ENCODE measurements at regions not wholly inside any gene's neighbourhood (a gene's known extent, or its start where the extent isn't known, plus 50 kb on each side); places are given as distances from the start of the nearest gene placed in this dataset.

GRCh38 chr5:103357636-103358035 lies 99.1 kb downstream of the MACIR start:
- no CpG with 5 or more reads among the region's 3 CpGs for WGBS (ENCODE audit: insufficient coverage)
- TF ChIP-seq EZH2 (IDR thresholded peaks at IDR 0.05; ENCODE audit: borderline replicate concordance, insufficient read depth, low read depth, low read length, poor library complexity, severe bottlenecking) (no peak), CTCF (IDR thresholded peaks at IDR 0.05) (no peak)
- no peak overlapping the region for H3K27ac Mint-ChIP-seq
- no peaks in the 10 kb centered on the region for H3K9me3 Mint-ChIP-seq (ENCODE audit: insufficient read depth)
- no peak for ATAC-seq (ENCODE audit: low read depth)
- no peak for DNase-seq
- Histone ChIP-seq H3K9ac (ENCODE audit: low read length) (no peak overlapping the region), H3K27ac (ENCODE audit: low read length in 2 of 2) (no peak overlapping the region), H3K9me3 (ENCODE audit: control extremely low read depth in 1 of 3, control insufficient read depth in 2 of 3, insufficient read depth in 1 of 3, low read length in 2 of 3) (no peaks in the 10 kb centered on the region), H3K4me3 (ENCODE audit: control extremely low read depth in 1 of 5, extremely low read depth in 1 of 5, insufficient read depth in 1 of 5, low read depth in 2 of 5, low read length in 4 of 5) (no peak overlapping the region), H4K20me1 (ENCODE audit: control insufficient read depth, insufficient read depth, low read length, poor library complexity, severe bottlenecking) (no peaks in the 10 kb centered on the region), H3K36me3 (replicated peaks in 1 of 2; ENCODE audit: control extremely low read depth in 1 of 2, control insufficient read depth in 1 of 2, extremely low read depth in 1 of 2, insufficient read depth in 2 of 2, low read length in 1 of 2) (no peaks in the 10 kb centered on the region), H2AFZ (ENCODE audit: insufficient read depth, low read depth, low read length, poor library complexity, severe bottlenecking) (no peak overlapping the region), H3K79me2 (ENCODE audit: control insufficient read depth, insufficient read depth, low read length) (no peaks in the 10 kb centered on the region), H3K27me3 (replicated peaks in 1 of 4; ENCODE audit: control extremely low read depth in 1 of 4, control insufficient read depth in 3 of 4, insufficient read depth in 4 of 4, low read length in 3 of 4) (no peaks in the 10 kb centered on the region), H3K4me2 (replicated peaks; ENCODE audit: low read depth, low read length, poor library complexity, severe bottlenecking) (no peak overlapping the region), H3K4me1 (ENCODE audit: control insufficient read depth in 2 of 2, insufficient read depth in 2 of 2, low read length in 2 of 2) (no peaks in the 10 kb centered on the region)
- H3K4me3 Mint-ChIP-seq, result no peak overlapping the region
- POLR2A ChIA-PET, result no interaction called here
- peaks cover 2% of the 10 kb centered on the region for H3K27me3 Mint-ChIP-seq
- intact Hi-C loops (cut with micrococcal nuclease), result no loop called here
- no peaks in the 10 kb centered on the region for H3K4me1 Mint-ChIP-seq
- CTCF ChIA-PET, result no interaction called here

- POLR2A ChIA-PET, result no interaction called here
- CTCF ChIA-PET, result no interaction called here
- ATAC-seq (ENCODE audit: low read depth), result no peak
Measured at GRCh38 chr5:103356350-103357091, 98.0 kb downstream of the MACIR start.

More at GRCh38 chr5:103356350-103357091, 98.0 kb downstream of the MACIR start:
- Mint-ChIP-seq H3K4me1 (no peaks in the 10 kb centered on the region), H3K27ac (no peak overlapping the region), H3K27me3 (peaks cover 7% of the 10 kb centered on the region), H3K9me3 (ENCODE audit: insufficient read depth) (no peaks in the 10 kb centered on the region), H3K4me3 (no peak overlapping the region)
- Histone ChIP-seq H2AFZ (ENCODE audit: insufficient read depth, low read depth, low read length, poor library complexity, severe bottlenecking) (no peak overlapping the region), H3K4me3 (ENCODE audit: control extremely low read depth in 1 of 5, extremely low read depth in 1 of 5, insufficient read depth in 1 of 5, low read depth in 2 of 5, low read length in 4 of 5) (no peak overlapping the region), H3K4me2 (replicated peaks; ENCODE audit: low read depth, low read length, poor library complexity, severe bottlenecking) (no peak overlapping the region), H3K9me3 (ENCODE audit: control extremely low read depth in 1 of 3, control insufficient read depth in 2 of 3, insufficient read depth in 1 of 3, low read length in 2 of 3) (no peaks in the 10 kb centered on the region), H3K79me2 (ENCODE audit: control insufficient read depth, insufficient read depth, low read length) (no peaks in the 10 kb centered on the region), H3K36me3 (replicated peaks in 1 of 2; ENCODE audit: control extremely low read depth in 1 of 2, control insufficient read depth in 1 of 2, extremely low read depth in 1 of 2, insufficient read depth in 2 of 2, low read length in 1 of 2) (no peaks in the 10 kb centered on the region), H3K9ac (ENCODE audit: low read length) (no peak overlapping the region), H3K4me1 (ENCODE audit: control insufficient read depth in 2 of 2, insufficient read depth in 2 of 2, low read length in 2 of 2) (no peaks in the 10 kb centered on the region), H3K27ac (ENCODE audit: low read length in 2 of 2) (no peak overlapping the region), H4K20me1 (ENCODE audit: control insufficient read depth, insufficient read depth, low read length, poor library complexity, severe bottlenecking) (no peaks in the 10 kb centered on the region), H3K27me3 (replicated peaks in 1 of 4; ENCODE audit: control extremely low read depth in 1 of 4, control insufficient read depth in 3 of 4, insufficient read depth in 4 of 4, low read length in 3 of 4) (no peaks in the 10 kb centered on the region)
- TF ChIP-seq EZH2 (IDR thresholded peaks at IDR 0.05; ENCODE audit: borderline replicate concordance, insufficient read depth, low read depth, low read length, poor library complexity, severe bottlenecking) (no peak), CTCF (IDR thresholded peaks at IDR 0.05) (no peak)
- no CpG with 5 or more reads among the region's 3 CpGs for WGBS (ENCODE audit: insufficient coverage)
- intact Hi-C loops (cut with micrococcal nuclease), result no loop called here
- DNase-seq, result no peak
